ENCODE measurements at regions not wholly inside any gene's neighbourhood (a gene's known extent, or its start where the extent isn't known, plus 50 kb on each side); places are given as distances from the start of the nearest gene placed in this dataset.
"Not testable (repeated sequence)": the region's sequence is repeated elsewhere in the genome, so short reads cannot be mapped to it uniquely, and the experiment has no call there.

- Histone ChIP-seq H3K4me3 (ENCODE audit: low read length in 3 of 3) (no peak overlapping the region), H3K27me3 (ENCODE audit: control insufficient read depth in 3 of 3, insufficient read depth in 3 of 3, low read length in 3 of 3) (no peaks in the 10 kb centered on the region), H3K9me3 (ENCODE audit: control insufficient read depth in 3 of 3, low read length in 3 of 3) (no peaks in the 10 kb centered on the region), H3K9ac (ENCODE audit: low read depth in 1 of 3, low read length in 3 of 3) (no peak overlapping the region), H3K27ac (ENCODE audit: low read depth, low read length) (no peak overlapping the region), H3K4me1 (ENCODE audit: control insufficient read depth in 3 of 3, insufficient read depth in 3 of 3, low read length in 3 of 3) (no peaks in the 10 kb centered on the region), H3K36me3 (ENCODE audit: control insufficient read depth in 3 of 3, insufficient read depth in 3 of 3, low read length in 3 of 3) (no peaks in the 10 kb centered on the region)
These were observed 639.1 kb downstream of the JRKL start for GRCh38 chr11:97028836-97029406.

- no peaks in the 10 kb centered on the region for H3K4me1 ChIP-seq (ENCODE audit: control insufficient read depth in 3 of 3, insufficient read depth in 3 of 3, low read length in 3 of 3)
- no peaks in the 10 kb centered on the region for H3K36me3 ChIP-seq (ENCODE audit: control insufficient read depth in 3 of 3, insufficient read depth in 3 of 3, low read length in 3 of 3)
- no peaks in the 10 kb centered on the region for H3K27me3 ChIP-seq (ENCODE audit: control insufficient read depth in 3 of 3, insufficient read depth in 3 of 3, low read length in 3 of 3)
- H3K4me3 ChIP-seq (ENCODE audit: low read length in 3 of 3): no peak overlapping the region
- no peak overlapping the region for H3K27ac ChIP-seq (ENCODE audit: low read depth, low read length)
- no peaks in the 10 kb centered on the region for H3K9me3 ChIP-seq (ENCODE audit: control insufficient read depth in 3 of 3, low read length in 3 of 3)
- no peak overlapping the region for H3K9ac ChIP-seq (ENCODE audit: low read depth in 1 of 3, low read length in 3 of 3)
These were observed 643.4 kb downstream of the JRKL start for GRCh38 chr11:97033178-97033577.

- H3K27ac ChIP-seq (ENCODE audit: low read depth, low read length): no peak overlapping the region
- H3K9me3 ChIP-seq (ENCODE audit: control insufficient read depth in 3 of 3, low read length in 3 of 3): no peaks in the 10 kb centered on the region
- no peaks in the 10 kb centered on the region for H3K27me3 ChIP-seq (ENCODE audit: control insufficient read depth in 3 of 3, insufficient read depth in 3 of 3, low read length in 3 of 3)
- H3K36me3 ChIP-seq (ENCODE audit: control insufficient read depth in 3 of 3, insufficient read depth in 3 of 3, low read length in 3 of 3): no peaks in the 10 kb centered on the region
- H3K9ac ChIP-seq (ENCODE audit: low read depth in 1 of 3, low read length in 3 of 3): no peak overlapping the region
- no peaks in the 10 kb centered on the region for H3K4me1 ChIP-seq (ENCODE audit: control insufficient read depth in 3 of 3, insufficient read depth in 3 of 3, low read length in 3 of 3)
- no peak overlapping the region for H3K4me3 ChIP-seq (ENCODE audit: low read length in 3 of 3)
These were observed 658.7 kb downstream of the JRKL start for GRCh38 chr11:97048481-97048880.

GRCh38 chr11:97060184-97060583 lies 670.4 kb downstream of the JRKL start:
- Histone ChIP-seq H3K27me3 (ENCODE audit: control insufficient read depth in 3 of 3, insufficient read depth in 3 of 3, low read length in 3 of 3) (no peaks in the 10 kb centered on the region), H3K27ac (ENCODE audit: low read depth, low read length) (no peak overlapping the region), H3K36me3 (ENCODE audit: control insufficient read depth in 3 of 3, insufficient read depth in 3 of 3, low read length in 3 of 3) (no peaks in the 10 kb centered on the region), H3K9ac (ENCODE audit: low read depth in 1 of 3, low read length in 3 of 3) (no peak overlapping the region), H3K4me3 (ENCODE audit: low read length in 3 of 3) (no peak overlapping the region), H3K9me3 (ENCODE audit: control insufficient read depth in 3 of 3, low read length in 3 of 3) (peaks cover 0 to 4% (median 2%) of the 10 kb centered on the region in 3 donors), H3K4me1 (ENCODE audit: control insufficient read depth in 3 of 3, insufficient read depth in 3 of 3, low read length in 3 of 3) (no peaks in the 10 kb centered on the region)

GRCh38 chr11:97069160-97069559 lies 679.3 kb downstream of the JRKL start:
- Histone ChIP-seq H3K36me3 (ENCODE audit: control insufficient read depth in 3 of 3, insufficient read depth in 3 of 3, low read length in 3 of 3) (no peaks in the 10 kb centered on the region), H3K27me3 (ENCODE audit: control insufficient read depth in 3 of 3, insufficient read depth in 3 of 3, low read length in 3 of 3) (no peaks in the 10 kb centered on the region), H3K27ac (ENCODE audit: low read depth, low read length) (no peak overlapping the region), H3K4me3 (ENCODE audit: low read length in 3 of 3) (no peak overlapping the region), H3K4me1 (ENCODE audit: control insufficient read depth in 3 of 3, insufficient read depth in 3 of 3, low read length in 3 of 3) (no peaks in the 10 kb centered on the region), H3K9ac (ENCODE audit: low read depth in 1 of 3, low read length in 3 of 3) (no peak overlapping the region), H3K9me3 (ENCODE audit: control insufficient read depth in 3 of 3, low read length in 3 of 3) (peaks cover 0 to 6% (median 0%) of the 10 kb centered on the region in 3 donors)

- peaks cover 0 to 6% (median 0%) of the 10 kb centered on the region in 3 donors for H3K9me3 ChIP-seq (ENCODE audit: control insufficient read depth in 3 of 3, low read length in 3 of 3)
- H3K27me3 ChIP-seq (ENCODE audit: control insufficient read depth in 3 of 3, insufficient read depth in 3 of 3, low read length in 3 of 3): no peaks in the 10 kb centered on the region
- no peaks in the 10 kb centered on the region for H3K4me1 ChIP-seq (ENCODE audit: control insufficient read depth in 3 of 3, insufficient read depth in 3 of 3, low read length in 3 of 3)
- H3K9ac ChIP-seq (ENCODE audit: low read depth in 1 of 3, low read length in 3 of 3): no peak overlapping the region
- H3K27ac ChIP-seq (ENCODE audit: low read depth, low read length): no peak overlapping the region
- no peaks in the 10 kb centered on the region for H3K36me3 ChIP-seq (ENCODE audit: control insufficient read depth in 3 of 3, insufficient read depth in 3 of 3, low read length in 3 of 3)
- H3K4me3 ChIP-seq (ENCODE audit: low read length in 3 of 3): no peak overlapping the region
These were observed 682.6 kb downstream of the JRKL start for GRCh38 chr11:97072420-97072819.

- H3K27me3 ChIP-seq (ENCODE audit: control insufficient read depth in 3 of 3, insufficient read depth in 3 of 3, low read length in 3 of 3); H3K4me1 ChIP-seq (ENCODE audit: control insufficient read depth in 3 of 3, insufficient read depth in 3 of 3, low read length in 3 of 3); H3K9ac ChIP-seq (ENCODE audit: low read depth in 1 of 3, low read length in 3 of 3); H3K36me3 ChIP-seq (ENCODE audit: control insufficient read depth in 3 of 3, insufficient read depth in 3 of 3, low read length in 3 of 3); H3K4me3 ChIP-seq (ENCODE audit: low read length in 3 of 3); H3K9me3 ChIP-seq (ENCODE audit: control insufficient read depth in 3 of 3, low read length in 3 of 3); H3K27ac ChIP-seq (ENCODE audit: low read depth, low read length): not testable (repeated sequence)
These were observed 686.9 kb downstream of the JRKL start for GRCh38 chr11:97076666-97077065.

GRCh38 chr11:97078443-97078842 lies 688.6 kb downstream of the JRKL start:
- no peak overlapping the region for H3K9ac ChIP-seq (ENCODE audit: low read depth in 1 of 3, low read length in 3 of 3)
- H3K4me3 ChIP-seq (ENCODE audit: low read length in 3 of 3): no peak overlapping the region
- no peaks in the 10 kb centered on the region for H3K4me1 ChIP-seq (ENCODE audit: control insufficient read depth in 3 of 3, insufficient read depth in 3 of 3, low read length in 3 of 3)
- H3K27ac ChIP-seq (ENCODE audit: low read depth, low read length): no peak overlapping the region
- H3K36me3 ChIP-seq (ENCODE audit: control insufficient read depth in 3 of 3, insufficient read depth in 3 of 3, low read length in 3 of 3): no peaks in the 10 kb centered on the region
- H3K27me3 ChIP-seq (ENCODE audit: control insufficient read depth in 3 of 3, insufficient read depth in 3 of 3, low read length in 3 of 3): no peaks in the 10 kb centered on the region
- H3K9me3 ChIP-seq (ENCODE audit: control insufficient read depth in 3 of 3, low read length in 3 of 3): peaks cover 0 to 3% (median 0%) of the 10 kb centered on the region in 3 donors

GRCh38 chr11:97079244-97079643 lies 689.4 kb downstream of the JRKL start:
- Histone ChIP-seq H3K36me3 (ENCODE audit: control insufficient read depth in 3 of 3, insufficient read depth in 3 of 3, low read length in 3 of 3) (no peaks in the 10 kb centered on the region), H3K27me3 (ENCODE audit: control insufficient read depth in 3 of 3, insufficient read depth in 3 of 3, low read length in 3 of 3) (no peaks in the 10 kb centered on the region), H3K27ac (ENCODE audit: low read depth, low read length) (no peak overlapping the region), H3K4me3 (ENCODE audit: low read length in 3 of 3) (no peak overlapping the region), H3K9ac (ENCODE audit: low read depth in 1 of 3, low read length in 3 of 3) (no peak overlapping the region), H3K9me3 (ENCODE audit: control insufficient read depth in 3 of 3, low read length in 3 of 3) (no peaks in the 10 kb centered on the region), H3K4me1 (ENCODE audit: control insufficient read depth in 3 of 3, insufficient read depth in 3 of 3, low read length in 3 of 3) (no peaks in the 10 kb centered on the region)

GRCh38 chr11:97087419-97087818 lies 697.6 kb downstream of the JRKL start:
- H3K4me1 ChIP-seq (ENCODE audit: control insufficient read depth in 3 of 3, insufficient read depth in 3 of 3, low read length in 3 of 3): no peaks in the 10 kb centered on the region
- H3K4me3 ChIP-seq (ENCODE audit: low read length in 3 of 3): no peak overlapping the region
- no peaks in the 10 kb centered on the region for H3K27me3 ChIP-seq (ENCODE audit: control insufficient read depth in 3 of 3, insufficient read depth in 3 of 3, low read length in 3 of 3)
- no peaks in the 10 kb centered on the region for H3K36me3 ChIP-seq (ENCODE audit: control insufficient read depth in 3 of 3, insufficient read depth in 3 of 3, low read length in 3 of 3)
- no peak overlapping the region for H3K9ac ChIP-seq (ENCODE audit: low read depth in 1 of 3, low read length in 3 of 3)
- H3K27ac ChIP-seq (ENCODE audit: low read depth, low read length): no peak overlapping the region
- no peaks in the 10 kb centered on the region for H3K9me3 ChIP-seq (ENCODE audit: control insufficient read depth in 3 of 3, low read length in 3 of 3)

- Histone ChIP-seq H3K9ac (ENCODE audit: low read depth in 1 of 3, low read length in 3 of 3) (no peak overlapping the region), H3K4me3 (ENCODE audit: low read length in 3 of 3) (no peak overlapping the region), H3K36me3 (ENCODE audit: control insufficient read depth in 3 of 3, insufficient read depth in 3 of 3, low read length in 3 of 3) (no peaks in the 10 kb centered on the region), H3K4me1 (ENCODE audit: control insufficient read depth in 3 of 3, insufficient read depth in 3 of 3, low read length in 3 of 3) (no peaks in the 10 kb centered on the region), H3K27me3 (ENCODE audit: control insufficient read depth in 3 of 3, insufficient read depth in 3 of 3, low read length in 3 of 3) (no peaks in the 10 kb centered on the region), H3K9me3 (ENCODE audit: control insufficient read depth in 3 of 3, low read length in 3 of 3) (no peaks in the 10 kb centered on the region), H3K27ac (ENCODE audit: low read depth, low read length) (no peak overlapping the region)
These were observed 703.0 kb downstream of the JRKL start for GRCh38 chr11:97092823-97093222.

Data from skeletal muscle tissue (tissue), 3 donors.